ENCODE measurements at regions not wholly inside any gene's neighbourhood (a gene's known extent, or its start where the extent isn't known, plus 50 kb on each side); places are given as distances from the start of the nearest gene placed in this dataset.

DNA sequence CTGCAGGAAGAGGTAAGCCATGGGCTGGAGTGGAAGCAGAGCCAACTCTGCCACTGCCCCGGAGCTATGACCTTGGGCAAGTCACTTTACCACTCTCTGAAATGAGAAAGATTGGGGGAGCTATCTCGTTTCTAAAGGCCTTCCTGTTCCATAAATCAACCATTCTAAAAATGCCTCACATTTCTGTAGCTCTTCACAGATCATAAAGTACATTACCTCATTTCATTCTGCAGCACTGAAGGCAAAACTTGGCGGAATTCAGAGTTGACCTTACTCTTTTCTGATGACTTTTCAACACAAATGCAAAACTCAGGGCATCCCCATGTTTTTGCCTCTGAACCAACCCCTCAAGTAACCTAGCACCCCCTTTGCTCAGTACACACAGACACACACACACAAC, 404.0 kb upstream of the NFIA start:
- TF ChIP-seq EP300 (IDR thresholded peaks at IDR 0.05) (no peak), POLR2AphosphoS5 (IDR thresholded peaks at IDR 0.05) (no peak)
- TF ChIP-seq, protein P1, sequence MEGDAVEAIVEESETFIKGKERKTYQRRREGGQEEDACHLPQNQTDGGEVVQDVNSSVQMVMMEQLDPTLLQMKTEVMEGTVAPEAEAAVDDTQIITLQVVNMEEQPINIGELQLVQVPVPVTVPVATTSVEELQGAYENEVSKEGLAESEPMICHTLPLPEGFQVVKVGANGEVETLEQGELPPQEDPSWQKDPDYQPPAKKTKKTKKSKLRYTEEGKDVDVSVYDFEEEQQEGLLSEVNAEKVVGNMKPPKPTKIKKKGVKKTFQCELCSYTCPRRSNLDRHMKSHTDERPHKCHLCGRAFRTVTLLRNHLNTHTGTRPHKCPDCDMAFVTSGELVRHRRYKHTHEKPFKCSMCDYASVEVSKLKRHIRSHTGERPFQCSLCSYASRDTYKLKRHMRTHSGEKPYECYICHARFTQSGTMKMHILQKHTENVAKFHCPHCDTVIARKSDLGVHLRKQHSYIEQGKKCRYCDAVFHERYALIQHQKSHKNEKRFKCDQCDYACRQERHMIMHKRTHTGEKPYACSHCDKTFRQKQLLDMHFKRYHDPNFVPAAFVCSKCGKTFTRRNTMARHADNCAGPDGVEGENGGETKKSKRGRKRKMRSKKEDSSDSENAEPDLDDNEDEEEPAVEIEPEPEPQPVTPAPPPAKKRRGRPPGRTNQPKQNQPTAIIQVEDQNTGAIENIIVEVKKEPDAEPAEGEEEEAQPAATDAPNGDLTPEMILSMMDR (IDR thresholded peaks at IDR 0.05) = no peak

Data from suprapubic skin (tissue), 4 donors.